SKM-1 treated with dmso at 0.1 percent for 144 hours (cell line): ENCODE measurements at regions not wholly inside any gene's neighbourhood (a gene's known extent, or its start where the extent isn't known, plus 50 kb on each side); places are given as distances from the start of the nearest gene placed in this dataset.

Experiments
- DNase-seq: peaks from one replicate; lab custom pipeline; 2025; ENCODE audit not compliant: unreplicated experiment; lab: John Stamatoyannopoulos, UW

- no peak for DNase-seq
Measured at GRCh38 chr15:68524753-68525584, 53.8 kb upstream of the CORO2B start.

- no peak for DNase-seq
Measured at GRCh38 chr15:68525815-68526214, 53.0 kb upstream of the CORO2B start.

GRCh38 chr15:68526269-68526668, 52.5 kb upstream of the CORO2B start:
- DNase-seq = no peak

- DNase-seq = peak; percentile 43
Measured at GRCh38 chr15:68526784-68527183, 52.0 kb upstream of the CORO2B start.

- DNase-seq = no peak
Measured at GRCh38 chr15:68528626-68529290, 50.0 kb upstream of the CORO2B start.
